Nephron (organoid): ENCODE measurements at regions not wholly inside any gene's neighbourhood (a gene's known extent, or its start where the extent isn't known, plus 50 kb on each side); places are given as distances from the start of the nearest gene placed in this dataset.
"Not testable (repeated sequence)": the region's sequence is repeated elsewhere in the genome, so short reads cannot be mapped to it uniquely, and the experiment has no call there.

Source experiments
- H3K27ac Mint-ChIP-seq, 3 experiments: 2 replicates each; pipeline ENCODE4 v1.8.0; 2020; ENCODE audit warnings: mixed read lengths in 3 of 3, mild to moderate bottlenecking in 2 of 3, moderate library complexity in 1 of 3
- H3K27me3 Mint-ChIP-seq: 2 replicates; pipeline ENCODE4 v1.8.0; 2021; ENCODE audit warnings: low read depth, mild to moderate bottlenecking, moderate library complexity, mixed read lengths
- H3K36me3 Mint-ChIP-seq: 2 replicates; pipeline ENCODE4 v1.8.0; 2020; ENCODE audit warnings: low read depth, mixed read lengths
- H3K4me1 Mint-ChIP-seq: 2 replicates; pipeline ENCODE4 v1.8.0; 2020; ENCODE audit warnings: mixed read lengths
- H3K4me3 Mint-ChIP-seq, 3 experiments: 2 replicates each; pipeline ENCODE4 v1.8.0; 2020; ENCODE audit warnings: mild to moderate bottlenecking in 3 of 3, mixed read lengths in 3 of 3, moderate library complexity in 2 of 3
- H3K9me3 Mint-ChIP-seq: 2 replicates; pipeline ENCODE4 v1.8.0; 2020; ENCODE audit warnings: mixed read lengths
- CTCF ChIP-seq, 3 experiments: fragments of 200-600 bp; sonication (generic); IDR thresholded peaks; one replicate each; pipeline ENCODE4 v1.5.0; 2021; ENCODE audit warnings: antibody characterized with exemption in 3 of 3; ENCODE audit not compliant: unreplicated experiment in 3 of 3

GRCh38 chr3:4158329-4158728, 144.8 kb upstream of the SETMAR start:
- Mint-ChIP-seq H3K4me1 (no peaks in the 10 kb centered on the region), H3K36me3 (no peaks in the 10 kb centered on the region), H3K9me3 (no peaks in the 10 kb centered on the region), H3K27ac (no peak overlapping the region), H3K27me3 (no peaks in the 10 kb centered on the region), H3K4me3 (no peak overlapping the region)
- no peak for TF ChIP-seq CTCF (IDR thresholded peaks at IDR 0.05; ENCODE audit: unreplicated experiment in 3 of 3)

GRCh38 chr3:4162096-4162495, 141.1 kb upstream of the SETMAR start:
- no peak for TF ChIP-seq CTCF (IDR thresholded peaks at IDR 0.05; ENCODE audit: unreplicated experiment in 3 of 3)
- no peaks in the 10 kb centered on the region for H3K36me3 Mint-ChIP-seq
- H3K27ac Mint-ChIP-seq = no peak overlapping the region
- no peaks in the 10 kb centered on the region for H3K4me1 Mint-ChIP-seq
- no peaks in the 10 kb centered on the region for H3K27me3 Mint-ChIP-seq
- H3K4me3 Mint-ChIP-seq = no peak overlapping the region
- peaks cover 10% of the 10 kb centered on the region for H3K9me3 Mint-ChIP-seq

- Mint-ChIP-seq H3K36me3 (no peaks in the 10 kb centered on the region), H3K9me3 (peaks cover 10% of the 10 kb centered on the region), H3K27me3 (no peaks in the 10 kb centered on the region), H3K4me1 (no peaks in the 10 kb centered on the region), H3K27ac (no peak overlapping the region), H3K4me3 (no peak overlapping the region)
- TF ChIP-seq CTCF (IDR thresholded peaks at IDR 0.05; ENCODE audit: unreplicated experiment in 3 of 3) = no peak
Measured at GRCh38 chr3:4163011-4163410, 140.2 kb upstream of the SETMAR start.

GRCh38 chr3:4166540-4166939, 136.6 kb upstream of the SETMAR start:
- Mint-ChIP-seq H3K4me3 (no peak overlapping the region), H3K9me3 (peaks cover 10% of the 10 kb centered on the region), H3K4me1 (no peaks in the 10 kb centered on the region), H3K27ac (no peak overlapping the region), H3K27me3 (no peaks in the 10 kb centered on the region), H3K36me3 (no peaks in the 10 kb centered on the region)
- TF ChIP-seq CTCF (IDR thresholded peaks at IDR 0.05; ENCODE audit: unreplicated experiment in 3 of 3) = no peak

- H3K27me3 Mint-ChIP-seq, H3K36me3 Mint-ChIP-seq, H3K4me1 Mint-ChIP-seq, H3K4me3 Mint-ChIP-seq, H3K27ac Mint-ChIP-seq: not testable (repeated sequence)
- H3K9me3 Mint-ChIP-seq = peaks cover 12% of the 10 kb centered on the region
Measured at GRCh38 chr3:4167230-4167629, 135.9 kb upstream of the SETMAR start.

GRCh38 chr3:4174791-4175190, 128.4 kb upstream of the SETMAR start:
- Mint-ChIP-seq H3K9me3 (peaks cover 19% of the 10 kb centered on the region), H3K27ac (no peak overlapping the region), H3K4me1 (no peaks in the 10 kb centered on the region), H3K36me3 (no peaks in the 10 kb centered on the region), H3K4me3 (no peak overlapping the region), H3K27me3 (peaks cover 4% of the 10 kb centered on the region)
- no peak for TF ChIP-seq CTCF (IDR thresholded peaks at IDR 0.05; ENCODE audit: unreplicated experiment in 3 of 3)
